H1 (cell line): ENCODE measurements at regions not wholly inside any gene's neighbourhood (a gene's known extent, or its start where the extent isn't known, plus 50 kb on each side); places are given as distances from the start of the nearest gene placed in this dataset.

Experiments
- JUN ChIP-seq: IDR thresholded peaks from 2 replicates; pipeline ENCODE4 v1.6.1; 2011; ENCODE audit warnings: low read depth, mild to moderate bottlenecking, improper control_type of control experiment, low read length

GRCh38 chrX:30111431-30111830, 103.9 kb upstream of the MAGEB2 start (continued):
- TF ChIP-seq JUN, result no peak
